GM19238 (cell line): ENCODE measurements at regions not wholly inside any gene's neighbourhood (a gene's known extent, or its start where the extent isn't known, plus 50 kb on each side); places are given as distances from the start of the nearest gene placed in this dataset.

Experiments
- DNase-seq: peaks from one replicate; pipeline ENCODE4 v3.0.0; 2011; ENCODE audit warnings: low spot score; ENCODE audit not compliant: insufficient read length

GRCh38 chr22:48712558-48713271, 1115.0 kb downstream of the BRD1 start:
- no peak for DNase-seq

- DNase-seq, result no peak
Measured at GRCh38 chr22:48711669-48712068, 1116.0 kb downstream of the BRD1 start.

GRCh38 chr22:48711031-48711431, 1116.6 kb downstream of the BRD1 start:
- DNase-seq, result no peak

- DNase-seq, result no peak
Measured at GRCh38 chr22:48710410-48710809, 1117.3 kb downstream of the BRD1 start.

- DNase-seq, result no peak
Measured at GRCh38 chr22:48709976-48710375, 1117.7 kb downstream of the BRD1 start.

GRCh38 chr22:48709453-48709852, 1118.2 kb downstream of the BRD1 start:
- no peak for DNase-seq

GRCh38 chr22:48708558-48709245, 1119.0 kb downstream of the BRD1 start:
- no peak for DNase-seq

- no peak for DNase-seq
Measured at GRCh38 chr22:48707763-48708557, 1119.7 kb downstream of the BRD1 start.

- no peak for DNase-seq
Measured at GRCh38 chr22:48706934-48707762, 1120.5 kb downstream of the BRD1 start.

- DNase-seq, result no peak
Measured at GRCh38 chr22:48705917-48706605, 1121.6 kb downstream of the BRD1 start.

- DNase-seq, result no peak
Measured at GRCh38 chr22:48705159-48705916, 1122.3 kb downstream of the BRD1 start.

- no peak for DNase-seq
Measured at GRCh38 chr22:48704335-48704734, 1123.3 kb downstream of the BRD1 start.

GRCh38 chr22:48703265-48703941, 1124.3 kb downstream of the BRD1 start:
- DNase-seq, result no peak

- DNase-seq, result no peak
Measured at GRCh38 chr22:48702573-48703264, 1125.0 kb downstream of the BRD1 start.

GRCh38 chr22:48701296-48702030, 1126.2 kb downstream of the BRD1 start:
- DNase-seq, result no peak

GRCh38 chr22:48700566-48701295, 1126.9 kb downstream of the BRD1 start:
- no peak for DNase-seq

GRCh38 chr22:48700180-48700565, 1127.5 kb downstream of the BRD1 start:
- DNase-seq, result no peak
